H9 (cell line): ENCODE measurements at regions not wholly inside any gene's neighbourhood (a gene's known extent, or its start where the extent isn't known, plus 50 kb on each side); places are given as distances from the start of the nearest gene placed in this dataset.

ENCODE experiments used
- DNase-seq: peaks from one replicate; pipeline ENCODE4 v3.0.0-alpha.2; 2017
- H2AFZ ChIP-seq: one replicate; pipeline ENCODE4 v1.6.1; 2013; ENCODE audit warnings: mild to moderate bottlenecking, low read length, control low read depth, moderate library complexity
- H2AK5ac ChIP-seq: 2 replicates; pipeline ENCODE4 v1.6.1; 2013; ENCODE audit warnings: low read length, control low read depth, mixed read lengths; ENCODE audit not compliant: insufficient read length
- H2BK120ac ChIP-seq: one replicate; pipeline ENCODE4 v1.6.1; 2013; ENCODE audit warnings: low read depth, mild to moderate bottlenecking, low read length, control low read depth, inconsistent platforms; ENCODE audit not compliant: poor library complexity, severe bottlenecking
- H2BK12ac ChIP-seq: 2 replicates; pipeline ENCODE4 v1.6.1; 2013; ENCODE audit warnings: low read length, control low read depth, mixed read lengths, low read depth; ENCODE audit not compliant: insufficient read length
- H2BK15ac ChIP-seq: 2 replicates; pipeline ENCODE4 v1.6.1; 2013; ENCODE audit warnings: low read depth, low read length, control low read depth
- H2BK20ac ChIP-seq: one replicate; pipeline ENCODE4 v1.6.1; 2013; ENCODE audit warnings: low read depth, mild to moderate bottlenecking, low read length, control low read depth, inconsistent platforms; ENCODE audit not compliant: poor library complexity, severe bottlenecking
- H2BK5ac ChIP-seq: 2 replicates; pipeline ENCODE4 v1.6.1; 2013; ENCODE audit warnings: low read length, control low read depth, mixed read lengths; ENCODE audit not compliant: insufficient read length
- H3K14ac ChIP-seq: 2 replicates; pipeline ENCODE4 v1.6.1; 2013; ENCODE audit warnings: low read length, control low read depth; ENCODE audit not compliant: insufficient read depth
- H3K18ac ChIP-seq: 2 replicates; pipeline ENCODE4 v1.6.1; 2013; ENCODE audit warnings: low read depth, mild to moderate bottlenecking, mixed read lengths, low read length, control low read depth; ENCODE audit not compliant: insufficient read length
- H3K23ac ChIP-seq: 2 replicates; pipeline ENCODE4 v1.6.1; 2013; ENCODE audit warnings: low read length, control low read depth, mixed read lengths, low read depth; ENCODE audit not compliant: insufficient read length
- H3K23me2 ChIP-seq: 2 replicates; pipeline ENCODE4 v1.6.1; 2013; ENCODE audit warnings: low read depth, mild to moderate bottlenecking, mixed read lengths, low read length, control low read depth; ENCODE audit not compliant: insufficient read length, poor library complexity, severe bottlenecking
- H3K27ac ChIP-seq: 2 replicates; pipeline ENCODE4 v1.5.1; 2013; ENCODE audit warnings: low read length, control low read depth, mixed read lengths, low read depth; ENCODE audit not compliant: insufficient read length
- H3K27me3 ChIP-seq: 2 replicates; pipeline ENCODE4 v1.6.1; 2013; ENCODE audit warnings: low read length, control low read depth, inconsistent platforms; ENCODE audit not compliant: insufficient read depth
- H3K4ac ChIP-seq: 2 replicates; pipeline ENCODE4 v1.6.1; 2013; ENCODE audit warnings: low read depth, mild to moderate bottlenecking, control low read depth, inconsistent platforms, low read length, moderate library complexity
- H3K4me1 ChIP-seq: 2 replicates; pipeline ENCODE4 v1.6.1; 2013; ENCODE audit warnings: low read length, control low read depth, inconsistent platforms; ENCODE audit not compliant: insufficient read depth
- H3K4me2 ChIP-seq: 2 replicates; pipeline ENCODE4 v1.6.1; 2013; ENCODE audit warnings: low read length, control low read depth, mixed read lengths; ENCODE audit not compliant: insufficient read length, insufficient read depth
- H3K56ac ChIP-seq: 2 replicates; pipeline ENCODE4 v1.6.1; 2013; ENCODE audit warnings: low read depth, mild to moderate bottlenecking, mixed read lengths, low read length, control low read depth; ENCODE audit not compliant: insufficient read length
- H3K79me1 ChIP-seq: 2 replicates; pipeline ENCODE4 v1.6.1; 2013; ENCODE audit warnings: low read depth, mild to moderate bottlenecking, moderate library complexity, low read length, control low read depth, inconsistent platforms; ENCODE audit not compliant: insufficient read depth, poor library complexity, severe bottlenecking
- H3K79me2 ChIP-seq: 2 replicates; pipeline ENCODE4 v1.6.1; 2013; ENCODE audit warnings: low read length, control low read depth, inconsistent platforms; ENCODE audit not compliant: insufficient read depth
- H3K9ac ChIP-seq: 2 replicates; pipeline ENCODE4 v1.6.1; 2013; ENCODE audit warnings: low read length, control low read depth, mixed read lengths; ENCODE audit not compliant: insufficient read length; ENCODE audit errors: extremely low read depth
- H3K9me3 ChIP-seq: one replicate; pipeline ENCODE4 v1.6.1; 2013; ENCODE audit warnings: low read depth, low read length, inconsistent platforms; ENCODE audit not compliant: control insufficient read depth
- H3T11ph ChIP-seq: one replicate; pipeline ENCODE4 v1.6.1; 2013; ENCODE audit warnings: mild to moderate bottlenecking, low read length, control low read depth, inconsistent platforms
- H4K20me1 ChIP-seq: one replicate; pipeline ENCODE4 v1.6.1; 2013; ENCODE audit not compliant: control insufficient read depth, insufficient read length, insufficient read depth
- H4K5ac ChIP-seq: 2 replicates; pipeline ENCODE4 v1.6.1; 2013; ENCODE audit warnings: low read depth, mild to moderate bottlenecking, mixed read lengths, low read length, control low read depth; ENCODE audit not compliant: insufficient read length
- H4K8ac ChIP-seq: replicated peaks from 2 replicates; pipeline ENCODE4 v1.6.1; 2013; ENCODE audit warnings: low read length, control low read depth, mixed read lengths, low read depth; ENCODE audit not compliant: insufficient read length
- H4K91ac ChIP-seq: 2 replicates; pipeline ENCODE4 v1.6.1; 2013; ENCODE audit warnings: low read depth, mild to moderate bottlenecking, moderate library complexity, mixed read lengths, low read length, control low read depth; ENCODE audit not compliant: insufficient read length
- H3K27ac Mint-ChIP-seq, 3 experiments: 2 replicates in 2 of 3; 3 replicates in 1 of 3; pipeline ENCODE4 v1.8.0; 2020 to 2021; ENCODE audit warnings: mixed read lengths in 3 of 3, mild to moderate bottlenecking in 1 of 3, moderate library complexity in 1 of 3
- H3K27me3 Mint-ChIP-seq: 2 replicates; pipeline ENCODE4 v1.8.0; 2021; ENCODE audit warnings: low read depth, mild to moderate bottlenecking, moderate library complexity, mixed read lengths
- H3K36me3 Mint-ChIP-seq, 3 experiments: 2 replicates in 2 of 3; 3 replicates in 1 of 3; pipeline ENCODE4 v1.8.0; 2020 to 2021; ENCODE audit warnings: low read depth in 3 of 3, mixed read lengths in 3 of 3; ENCODE audit not compliant: insufficient read depth in 1 of 3
- H3K4me1 Mint-ChIP-seq, 2 experiments: 2 replicates each; pipeline ENCODE4 v1.8.0; 2020; ENCODE audit warnings: mixed read lengths in 2 of 2
- H3K4me3 Mint-ChIP-seq, 2 experiments: 2 replicates in 1 of 2; 3 replicates in 1 of 2; pipeline ENCODE4 v1.8.0; 2020 to 2021; ENCODE audit warnings: mild to moderate bottlenecking in 2 of 2, mixed read lengths in 2 of 2, moderate library complexity in 1 of 2
- H3K9me3 Mint-ChIP-seq, 2 experiments: 2 replicates in 1 of 2; 3 replicates in 1 of 2; pipeline ENCODE4 v1.8.0; 2020; ENCODE audit warnings: mild to moderate bottlenecking in 2 of 2, mixed read lengths in 2 of 2, moderate library complexity in 1 of 2
- CTCF ChIP-seq: fragments of 200-600 bp; sonication (generic); conservative IDR thresholded peaks from 3 replicates; pipeline ENCODE4 v1.8.0; 2021; ENCODE audit warnings: antibody characterized with exemption, mild to moderate bottlenecking
- WGBS: extraction: QIAGEN DNeasy Blood & Tissue Kit; methylation state at CpG from one replicate; pipeline ENCODE4 v1.1.7; 2013; ENCODE audit warnings: missing lambda C conversion rate, low lambda C conversion rate, mixed read lengths; ENCODE audit not compliant: insufficient read length; ENCODE audit errors: extremely low coverage; 5-methylcytosine and 5-hydroxymethylcytosine counted together

- DNase-seq = no peak
- H3K4me3 Mint-ChIP-seq = no peak overlapping the region
- no peak overlapping the region for H2BK120ac ChIP-seq
- H2AFZ ChIP-seq = no peak overlapping the region
- H3K23ac ChIP-seq = no peak overlapping the region
- no peak overlapping the region for H3K27ac ChIP-seq
- no peaks in the 10 kb centered on the region for H3K9me3 Mint-ChIP-seq
- no peaks in the 10 kb centered on the region for H3K79me1 ChIP-seq
- no peak overlapping the region for H3K14ac ChIP-seq
- H4K5ac ChIP-seq = no peak overlapping the region
- no peaks in the 10 kb centered on the region for H3K27me3 ChIP-seq
- peaks cover 4 to 6% of the 10 kb centered on the region in 2 experiments for H3K4me1 Mint-ChIP-seq
- no peak overlapping the region for H3T11ph ChIP-seq
- no peak overlapping the region for H3K4me2 ChIP-seq
- H3K9ac ChIP-seq = no peak overlapping the region
- no peak overlapping the region for H3K4ac ChIP-seq
- H3K23me2 ChIP-seq = no peaks in the 10 kb centered on the region
- no peak overlapping the region for H2BK12ac ChIP-seq
- no peaks in the 10 kb centered on the region for H4K20me1 ChIP-seq
- H3K27me3 Mint-ChIP-seq = no peaks in the 10 kb centered on the region
- no peak overlapping the region for H2BK20ac ChIP-seq
- H4K8ac ChIP-seq = no peak overlapping the region
- H3K79me2 ChIP-seq = no peaks in the 10 kb centered on the region
- no peak overlapping the region for H4K91ac ChIP-seq
- TF ChIP-seq CTCF = no peak
- no peaks in the 10 kb centered on the region for H3K4me1 ChIP-seq
- WGBS = no CpG with 5 or more reads among the region's 1 CpG
- H2AK5ac ChIP-seq = no peak overlapping the region
- H2BK15ac ChIP-seq = no peak overlapping the region
- no peaks in the 10 kb centered on the region for H3K36me3 Mint-ChIP-seq
- H3K27ac Mint-ChIP-seq = no peak overlapping the region
- H2BK5ac ChIP-seq = no peak overlapping the region
- no peaks in the 10 kb centered on the region for H3K9me3 ChIP-seq
- no peak overlapping the region for H3K18ac ChIP-seq
- no peak overlapping the region for H3K56ac ChIP-seq
These were observed 315.4 kb upstream of the MIR17HG start for GRCh38 chr13:91032104-91032503.
